ENCODE measurements at regions not wholly inside any gene's neighbourhood (a gene's known extent, or its start where the extent isn't known, plus 50 kb on each side); places are given as distances from the start of the nearest gene placed in this dataset.

GRCh38 chr7:51481421-51481820 is 164.8 kb upstream of the COBL start:
- DNase-seq: no peak

- DNase-seq: no peak
These were observed 161.2 kb upstream of the COBL start for GRCh38 chr7:51477819-51478218.

GRCh38 chr7:51477323-51477722 is 160.7 kb upstream of the COBL start:
- no peak for DNase-seq

GRCh38 chr7:51476026-51476425 is 159.4 kb upstream of the COBL start:
- DNase-seq: no peak

- no peak for DNase-seq
These were observed 156.3 kb upstream of the COBL start for GRCh38 chr7:51472873-51473272.

GRCh38 chr7:51471981-51472296 is 155.3 kb upstream of the COBL start:
- DNase-seq: no peak

- peak; percentile 22 for DNase-seq
These were observed 154.8 kb upstream of the COBL start for GRCh38 chr7:51471210-51471980.

- DNase-seq: no peak
These were observed 150.9 kb upstream of the COBL start for GRCh38 chr7:51467384-51468017.

GRCh38 chr7:51459809-51460208 is 143.2 kb upstream of the COBL start:
- no peak for DNase-seq

GRCh38 chr7:51458693-51459092 is 142.1 kb upstream of the COBL start:
- no peak for DNase-seq

GRCh38 chr7:51457079-51457478 is 140.5 kb upstream of the COBL start:
- DNase-seq: no peak

- no peak for DNase-seq
These were observed 139.9 kb upstream of the COBL start for GRCh38 chr7:51456431-51457060.

- no peak for DNase-seq
These were observed 139.3 kb upstream of the COBL start for GRCh38 chr7:51455948-51456347.

- DNase-seq: no peak
These were observed 138.9 kb upstream of the COBL start for GRCh38 chr7:51455513-51455912.

GRCh38 chr7:51455086-51455485 is 138.5 kb upstream of the COBL start:
- DNase-seq: no peak

- DNase-seq: no peak
These were observed 136.1 kb upstream of the COBL start for GRCh38 chr7:51452694-51453093.

- DNase-seq: no peak
These were observed 135.3 kb upstream of the COBL start for GRCh38 chr7:51451751-51452476.

- no peak for DNase-seq
These were observed 133.9 kb upstream of the COBL start for GRCh38 chr7:51450541-51450940.

- no peak for DNase-seq
These were observed 130.2 kb upstream of the COBL start for GRCh38 chr7:51446785-51447184.

GRCh38 chr7:51446356-51446755 is 129.7 kb upstream of the COBL start:
- DNase-seq: no peak

GRCh38 chr7:51444936-51445335 is 128.3 kb upstream of the COBL start:
- DNase-seq: no peak

- peak; percentile 36 for DNase-seq
These were observed 114.0 kb upstream of the COBL start for GRCh38 chr7:51430480-51431086.
